HG02623 (cell line): ENCODE measurements at regions not wholly inside any gene's neighbourhood (a gene's known extent, or its start where the extent isn't known, plus 50 kb on each side); places are given as distances from the start of the nearest gene placed in this dataset.

ENCODE experiments used
- ATAC-seq: cut with Tn5 transposase; IDR thresholded peaks from one replicate; pipeline ENCODE4 v1.9.1; 2021; ENCODE audit warnings: moderate library complexity; ENCODE audit not compliant: unreplicated experiment

DNA sequence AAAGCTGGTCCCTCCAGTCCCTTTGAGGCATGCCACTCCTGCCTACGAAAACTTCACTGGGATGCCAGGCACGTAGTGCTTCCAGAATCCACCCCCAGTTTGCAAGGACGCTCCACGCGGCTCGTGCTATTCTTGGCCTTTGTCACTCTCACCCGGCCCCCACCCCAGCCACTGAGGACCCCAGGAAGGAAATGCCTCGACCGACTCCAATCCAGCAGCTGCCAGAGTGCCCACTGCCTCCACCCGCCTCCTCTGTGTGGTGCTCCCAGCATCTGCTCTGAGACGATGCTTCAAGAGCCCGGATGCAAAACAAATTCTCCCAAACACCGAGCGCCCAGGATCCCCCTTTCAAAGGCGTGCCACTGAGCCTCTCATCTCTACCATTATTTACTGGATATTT is 123.9 kb downstream of the RFLNA start:
- ATAC-seq, result no peak

DNA sequence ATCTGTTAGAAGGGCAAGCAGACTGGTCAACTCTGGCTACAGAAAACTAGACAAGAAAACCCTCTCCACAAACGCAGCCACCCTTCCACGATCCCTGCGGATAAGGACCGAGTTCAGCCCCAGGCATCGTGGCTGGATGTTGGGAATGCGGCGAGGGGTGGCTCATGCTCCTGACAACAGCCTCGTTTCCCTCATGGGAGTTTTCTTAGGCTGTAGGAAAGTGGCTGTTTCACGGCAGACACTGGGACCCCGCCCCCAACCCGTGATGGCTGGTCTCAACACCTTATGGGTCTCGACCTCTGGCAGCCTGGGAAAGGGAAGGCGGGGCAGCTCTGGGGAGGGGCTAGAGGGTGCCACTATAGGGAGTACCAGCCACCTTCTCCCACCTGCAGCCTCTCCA is 123.3 kb downstream of the RFLNA start:
- ATAC-seq, result no peak

DNA sequence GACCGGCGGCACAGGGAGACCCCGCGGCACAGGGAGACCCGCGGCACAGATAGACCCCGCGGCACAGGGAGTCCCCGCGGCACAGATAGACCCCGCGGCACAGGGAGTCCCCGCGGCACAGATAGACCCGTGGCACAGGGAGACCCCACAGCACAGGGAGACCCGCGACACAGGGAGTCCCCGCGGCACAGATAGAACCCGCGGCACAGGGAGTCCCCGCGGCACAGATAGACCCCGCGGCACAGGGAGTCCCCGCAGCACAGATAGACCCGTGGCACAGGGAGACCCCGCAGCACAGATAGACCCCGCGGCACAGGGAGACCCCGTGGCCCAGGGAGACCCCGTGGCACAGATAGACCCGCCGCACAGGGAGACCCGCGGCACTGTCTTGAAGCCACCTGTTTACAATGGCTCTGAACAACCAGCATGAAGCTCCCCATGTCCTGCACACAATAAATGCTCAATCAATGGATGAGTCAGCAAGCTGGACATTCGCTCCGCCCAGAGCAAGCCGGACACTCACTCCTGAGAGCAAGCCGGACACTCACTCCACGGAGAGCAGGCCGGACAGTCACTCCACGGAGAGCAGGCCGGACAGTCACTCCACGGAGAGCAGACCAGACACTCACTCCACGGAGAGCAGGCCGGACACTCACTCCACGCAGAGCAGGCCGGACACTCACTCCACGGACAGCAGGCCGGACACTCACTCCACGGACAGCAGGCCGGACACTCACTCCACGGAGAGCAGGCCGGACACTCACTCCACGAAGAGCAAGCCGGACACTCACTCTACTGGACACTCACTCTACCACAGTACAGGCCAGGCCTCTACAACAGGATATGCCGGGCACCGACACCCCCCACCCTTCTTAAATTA is 121.9 kb downstream of the RFLNA start:
- ATAC-seq, result no peak

DNA sequence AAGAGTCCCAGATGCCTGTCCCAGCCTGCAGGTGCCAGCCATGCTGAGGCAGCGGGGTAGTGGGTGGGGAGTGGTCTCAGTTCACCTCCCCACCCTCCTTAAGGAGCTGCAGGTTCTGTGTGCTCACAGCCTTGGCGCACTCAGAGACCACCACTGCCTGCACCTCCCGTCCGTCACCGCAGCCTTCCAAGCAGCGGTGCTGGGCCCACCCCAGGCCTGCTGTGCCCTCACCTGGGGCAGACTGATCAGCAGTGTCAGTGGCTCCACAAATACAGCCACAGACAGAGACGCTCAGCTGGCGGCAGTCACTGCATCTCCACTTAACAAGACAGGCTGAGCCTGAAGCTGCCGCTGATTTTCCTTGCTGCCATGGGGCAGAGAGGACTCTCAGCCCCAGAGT is 120.2 kb downstream of the RFLNA start:
- no peak for ATAC-seq

DNA sequence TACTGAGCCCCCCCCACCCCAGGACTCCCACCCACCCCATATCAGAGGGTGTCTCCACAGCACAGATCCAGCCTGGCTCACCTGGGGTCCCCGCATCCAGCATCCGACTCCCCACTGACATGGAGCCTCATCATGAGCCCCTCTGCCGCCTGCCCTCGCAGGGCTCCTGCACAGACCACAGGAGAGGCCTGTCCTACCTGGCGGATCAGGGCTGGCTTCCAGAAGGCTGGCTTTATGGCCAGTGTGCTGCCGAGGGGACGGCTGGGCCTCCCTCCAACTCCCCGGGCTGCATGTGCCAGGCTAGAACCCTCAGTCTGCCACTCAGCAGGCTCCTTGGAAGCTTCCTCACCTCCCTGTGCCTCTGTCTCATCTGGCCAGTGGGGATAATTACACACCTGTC is 119.0 kb downstream of the RFLNA start:
- no peak for ATAC-seq

DNA sequence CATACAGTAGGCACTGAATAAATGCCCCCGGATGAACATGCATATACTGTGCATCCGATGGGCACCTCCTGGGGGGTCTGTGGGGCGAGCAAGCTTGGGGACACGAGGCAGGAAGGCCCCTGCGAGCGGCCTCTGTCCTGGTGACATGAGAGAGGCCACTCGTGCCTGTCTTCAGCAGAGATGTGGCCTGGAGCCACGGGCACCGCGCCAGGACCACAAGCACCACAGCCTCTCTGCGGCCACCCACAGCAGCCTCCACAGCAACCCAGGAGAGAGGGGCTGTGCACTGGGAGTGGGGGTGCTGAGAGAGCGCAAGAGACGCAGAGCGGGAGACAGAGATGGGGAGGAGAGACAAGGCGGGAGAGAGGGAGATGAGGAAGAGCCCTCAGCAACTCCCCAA is 118.5 kb downstream of the RFLNA start:
- no peak for ATAC-seq

DNA sequence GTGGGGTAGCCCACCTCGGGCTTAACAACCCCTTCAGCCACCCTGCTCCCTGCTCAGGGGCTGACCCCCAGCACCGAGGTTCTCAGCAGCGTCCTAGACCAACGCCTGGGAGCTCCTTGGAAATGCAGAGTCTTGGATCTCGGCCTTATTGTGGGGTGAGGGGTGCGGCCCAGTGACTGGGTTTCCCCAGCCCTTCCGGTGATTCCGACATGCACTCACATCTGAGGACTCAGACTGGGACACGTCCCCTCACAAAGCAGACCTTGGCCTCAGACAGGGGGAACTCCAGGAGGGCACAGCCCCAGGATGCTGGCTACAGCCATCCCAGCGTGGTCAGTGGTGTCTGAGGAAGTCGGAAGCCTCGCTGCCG is 117.7 kb downstream of the RFLNA start:
- no peak for ATAC-seq

DNA sequence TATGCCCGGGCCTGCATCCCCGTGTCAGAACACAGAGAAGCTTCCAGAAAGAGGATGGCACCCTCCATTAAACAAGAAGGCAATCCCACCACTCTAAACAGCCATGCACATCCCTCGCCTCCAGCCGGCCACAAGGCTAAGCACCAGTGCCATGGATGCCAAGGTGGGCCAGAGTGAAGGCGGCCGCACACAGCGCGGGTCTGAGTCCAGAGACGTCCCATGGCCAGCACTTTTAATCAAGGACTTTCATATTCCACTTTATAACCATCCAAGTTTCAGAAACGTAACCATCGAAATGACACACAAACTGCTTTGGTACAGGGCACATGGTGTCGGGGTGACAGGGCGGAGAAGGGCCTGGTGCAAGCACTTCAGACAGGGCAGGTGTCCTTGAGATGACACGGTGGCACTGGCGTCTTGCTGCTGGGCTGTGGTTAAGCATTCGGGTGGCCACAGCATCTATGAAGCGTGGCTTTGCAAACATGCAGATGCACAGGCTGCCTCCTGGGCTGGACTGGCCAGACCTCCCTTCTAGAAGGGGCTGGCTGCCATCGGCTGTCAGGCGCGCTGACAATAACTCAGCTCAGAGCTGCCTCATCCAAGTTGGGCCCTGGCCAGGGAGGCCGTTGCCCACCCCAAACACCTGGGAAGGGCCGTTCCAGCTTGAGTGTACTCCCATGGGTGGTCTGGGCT is 117.2 kb downstream of the RFLNA start:
- no peak for ATAC-seq

DNA sequence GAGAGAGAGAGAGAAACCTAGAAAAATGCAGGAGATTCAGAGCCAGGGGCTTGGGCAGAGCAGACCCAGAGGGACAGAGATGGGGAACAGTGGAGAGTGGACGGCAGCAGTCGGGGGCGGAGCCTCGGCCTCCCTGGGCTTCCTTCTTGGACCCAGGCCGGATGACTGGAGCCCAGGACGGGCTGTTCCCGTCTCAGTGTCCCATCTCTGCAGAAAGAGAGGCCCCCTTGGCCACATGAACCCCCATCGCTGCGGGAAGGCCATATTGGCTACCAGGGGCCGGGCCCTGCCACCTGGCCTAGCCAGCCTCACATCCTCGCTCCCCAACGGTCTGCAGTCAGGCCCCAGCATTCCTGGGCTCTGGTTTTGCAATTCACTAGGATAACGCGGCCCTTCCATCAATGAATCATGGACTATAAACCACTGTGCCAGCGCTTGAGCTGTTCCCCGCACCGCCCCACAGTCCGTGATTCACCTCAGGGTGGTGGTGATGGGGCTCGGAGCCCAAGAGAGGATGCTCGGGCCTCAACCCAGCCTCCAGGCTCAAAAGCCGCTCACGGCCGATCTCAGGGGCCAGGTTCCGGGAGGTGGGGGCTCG is 116.5 kb downstream of the RFLNA start:
- ATAC-seq, result no peak

DNA sequence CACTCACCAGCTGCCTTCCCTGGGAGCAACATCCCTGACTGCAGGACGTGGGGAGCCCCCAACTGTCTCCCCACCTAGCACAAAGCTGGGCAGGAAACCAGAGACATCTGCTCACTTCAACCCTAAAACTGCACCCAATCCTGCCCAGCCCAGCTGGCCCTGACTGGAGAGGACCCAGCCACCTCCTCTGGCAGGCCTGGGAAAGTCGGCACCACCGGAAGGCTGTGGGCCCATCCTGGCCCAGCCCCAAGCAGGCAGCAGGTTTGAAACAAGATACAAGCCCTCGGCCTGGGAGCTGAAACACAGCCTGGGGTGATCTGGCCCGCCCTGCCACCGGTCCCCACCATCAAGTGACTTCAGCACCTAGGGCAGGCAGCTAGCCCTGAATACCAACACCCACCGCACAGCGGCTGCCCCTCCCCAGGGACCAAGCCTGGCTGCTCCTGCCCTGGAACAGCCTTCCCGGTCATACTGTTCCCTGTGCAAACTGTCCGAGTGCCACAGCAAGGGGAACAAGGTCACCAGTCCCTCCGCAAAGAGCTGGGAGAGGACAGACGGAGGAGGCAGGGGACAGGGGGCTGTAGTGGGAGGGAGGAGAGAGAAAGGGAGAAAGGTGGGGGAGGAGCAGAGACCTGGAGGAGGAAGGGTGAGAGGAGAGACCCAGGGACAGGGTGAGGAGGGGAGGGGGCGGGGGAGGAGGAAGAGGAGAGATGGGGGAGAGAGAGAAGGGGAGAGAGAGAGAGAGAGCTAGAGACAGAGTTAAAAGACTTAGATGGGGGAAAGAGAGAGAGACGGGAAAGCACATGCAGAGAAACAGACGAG is 115.7 kb downstream of the RFLNA start:
- no peak for ATAC-seq

DNA sequence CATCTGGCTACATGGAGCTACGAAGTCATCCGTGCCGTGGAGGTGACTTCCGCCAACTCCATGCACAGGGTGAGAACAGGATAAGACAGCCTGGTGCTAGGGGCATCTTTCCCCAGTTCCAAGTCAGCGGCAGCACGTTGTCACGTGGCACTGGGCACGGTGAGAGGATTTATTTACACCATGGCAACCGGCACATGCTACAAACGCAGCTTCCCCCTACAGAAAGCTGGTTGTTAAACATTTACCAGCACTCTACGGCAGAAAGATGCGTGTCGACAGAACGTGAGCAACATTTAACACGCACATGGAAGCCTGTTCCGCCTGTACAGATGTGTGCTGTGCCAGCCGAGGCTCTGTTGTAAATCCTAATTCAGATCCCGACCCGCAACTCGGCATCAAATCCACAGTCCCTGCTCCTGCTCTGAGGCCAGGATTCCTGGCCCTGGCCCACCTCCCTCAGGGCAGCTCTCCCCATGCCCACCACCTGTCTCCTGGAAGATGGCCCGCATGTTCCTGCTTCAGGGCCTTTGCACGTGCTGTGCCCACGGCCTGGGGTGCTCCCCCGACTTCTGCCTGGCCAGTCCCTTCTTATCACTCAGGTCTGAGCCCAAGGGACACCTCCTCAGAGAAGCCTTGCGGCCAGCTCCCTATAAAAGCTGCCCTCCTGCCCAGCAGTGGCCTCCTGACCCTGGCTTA is 114.1 kb downstream of the RFLNA start:
- ATAC-seq, result no peak

DNA sequence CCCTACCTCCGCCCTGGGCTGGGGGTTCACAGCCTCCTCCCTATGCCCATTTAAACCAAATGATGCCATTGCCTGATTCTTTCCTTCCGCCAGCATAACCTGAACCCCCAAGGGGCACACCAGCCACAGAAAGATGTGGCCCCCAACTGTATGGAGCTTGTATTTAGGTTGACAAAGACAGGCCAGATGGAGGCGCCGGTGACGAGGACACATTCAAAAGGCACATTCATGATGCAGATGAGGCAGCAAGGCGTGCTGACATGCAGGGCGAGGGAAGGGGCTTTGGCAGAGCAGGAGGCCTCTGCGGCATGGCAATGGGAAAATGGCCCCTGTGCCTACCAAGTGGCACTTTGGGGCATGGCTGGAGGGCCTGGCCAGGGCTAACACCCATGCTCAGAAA is 112.2 kb downstream of the RFLNA start:
- ATAC-seq, result no peak

DNA sequence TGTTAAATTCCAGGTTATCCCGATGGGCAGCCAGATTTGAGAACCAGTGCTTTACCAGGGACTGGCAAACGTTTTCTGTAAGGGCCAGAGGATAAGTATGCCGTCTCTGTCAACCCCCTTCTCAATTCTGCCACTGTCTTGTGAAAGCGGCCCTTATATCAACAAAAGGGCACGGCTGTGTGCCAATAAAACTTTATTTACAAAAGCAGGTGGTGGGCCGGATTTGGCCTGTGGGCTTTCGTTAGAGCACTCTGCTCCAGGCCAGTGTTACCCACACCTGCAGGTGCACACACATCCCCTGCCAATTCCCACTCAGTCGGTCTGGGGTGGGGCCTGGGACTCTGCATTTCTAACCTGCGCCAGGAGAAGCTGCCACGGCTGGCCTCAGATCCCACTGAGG is 111.2 kb downstream of the RFLNA start:
- ATAC-seq, result no peak

DNA sequence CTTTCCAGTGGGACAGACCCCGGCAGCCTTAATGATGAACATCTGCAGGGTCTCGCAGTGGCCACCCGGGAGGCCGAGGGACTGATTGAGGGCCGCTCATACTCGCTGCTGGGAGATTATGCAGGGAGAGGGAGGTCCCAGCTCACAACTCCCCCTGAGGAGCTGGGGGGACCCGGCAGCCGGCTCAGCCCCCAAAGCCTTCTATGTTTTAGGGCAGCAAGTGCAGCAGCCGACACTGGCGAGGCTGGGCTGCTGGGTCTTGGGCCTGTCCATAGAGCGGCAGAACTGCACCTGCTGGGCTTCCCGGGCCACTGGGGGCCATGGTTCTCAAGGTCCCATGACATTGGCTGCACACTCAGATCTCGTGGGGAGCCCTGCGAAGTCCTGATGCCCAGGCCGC is 110.7 kb downstream of the RFLNA start:
- ATAC-seq, result no peak

DNA sequence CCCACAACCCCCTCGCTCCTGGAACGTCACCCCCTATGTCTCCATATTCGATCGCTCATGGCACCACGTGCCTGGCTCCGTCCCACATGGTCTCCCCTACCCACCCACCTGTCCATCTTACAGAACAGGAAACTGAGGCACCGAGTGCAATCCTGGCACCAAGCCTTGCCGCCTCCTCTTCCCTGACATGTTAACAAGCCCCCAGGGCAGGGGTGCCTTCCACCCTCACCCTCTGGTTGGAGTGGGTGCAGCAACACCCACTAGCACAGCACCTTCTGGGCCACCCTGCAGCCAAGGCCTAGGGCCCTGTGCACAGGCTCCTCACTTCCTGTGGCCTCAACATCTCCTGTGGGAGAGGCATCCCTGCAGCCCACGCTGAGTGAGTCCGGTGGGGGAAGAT is 110.3 kb downstream of the RFLNA start:
- ATAC-seq, result no peak

DNA sequence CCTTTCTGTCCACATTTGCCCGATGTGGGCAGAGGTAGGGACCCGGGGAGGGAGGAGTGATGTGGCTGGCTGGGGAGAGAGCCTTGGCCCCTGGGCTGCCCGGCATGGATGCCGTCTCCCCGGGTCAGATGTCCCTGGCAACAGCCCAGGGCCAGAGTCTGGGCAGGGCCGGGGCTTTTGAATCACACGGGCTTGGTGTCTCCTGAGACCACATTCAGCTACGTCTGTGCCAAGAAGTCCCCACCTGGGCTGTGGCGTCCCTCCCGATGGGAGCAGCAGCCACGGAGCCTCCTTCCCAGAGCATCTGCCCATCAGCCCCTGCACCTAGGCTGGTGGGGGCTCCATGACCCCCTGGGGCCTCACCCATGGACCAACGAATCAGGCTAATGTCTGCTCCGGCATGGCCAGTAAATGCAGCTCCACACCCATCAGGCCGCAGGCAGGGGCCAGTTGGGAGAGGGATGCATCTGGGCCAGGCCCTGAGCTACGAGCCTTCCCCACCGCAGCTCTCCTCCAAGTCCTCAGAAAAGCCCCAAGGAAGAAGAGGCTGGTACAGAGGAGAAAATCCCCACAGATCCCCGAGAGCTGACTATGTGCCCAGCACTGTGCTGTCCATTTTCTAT is 109.4 kb downstream of the RFLNA start:
- no peak for ATAC-seq

DNA sequence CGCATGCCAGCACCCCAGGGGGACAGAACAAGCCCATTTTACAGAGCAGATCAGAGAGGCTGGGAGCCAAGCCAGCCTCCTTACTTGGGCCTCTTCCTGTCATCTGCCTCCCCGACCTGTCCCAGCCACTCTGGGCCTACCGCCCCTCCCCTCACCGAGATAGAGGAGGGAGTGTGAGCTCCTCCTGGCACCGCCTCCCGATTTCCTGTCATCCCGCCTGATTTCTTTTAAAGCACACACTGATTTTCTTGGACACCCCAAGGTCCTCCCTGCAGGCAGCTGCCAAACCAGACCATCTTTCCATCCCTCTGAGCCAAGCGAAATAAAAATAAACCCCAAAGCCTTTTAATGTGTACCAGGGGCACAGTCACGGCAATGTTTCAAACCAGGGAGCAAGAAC is 108.4 kb downstream of the RFLNA start:
- ATAC-seq, result no peak

DNA sequence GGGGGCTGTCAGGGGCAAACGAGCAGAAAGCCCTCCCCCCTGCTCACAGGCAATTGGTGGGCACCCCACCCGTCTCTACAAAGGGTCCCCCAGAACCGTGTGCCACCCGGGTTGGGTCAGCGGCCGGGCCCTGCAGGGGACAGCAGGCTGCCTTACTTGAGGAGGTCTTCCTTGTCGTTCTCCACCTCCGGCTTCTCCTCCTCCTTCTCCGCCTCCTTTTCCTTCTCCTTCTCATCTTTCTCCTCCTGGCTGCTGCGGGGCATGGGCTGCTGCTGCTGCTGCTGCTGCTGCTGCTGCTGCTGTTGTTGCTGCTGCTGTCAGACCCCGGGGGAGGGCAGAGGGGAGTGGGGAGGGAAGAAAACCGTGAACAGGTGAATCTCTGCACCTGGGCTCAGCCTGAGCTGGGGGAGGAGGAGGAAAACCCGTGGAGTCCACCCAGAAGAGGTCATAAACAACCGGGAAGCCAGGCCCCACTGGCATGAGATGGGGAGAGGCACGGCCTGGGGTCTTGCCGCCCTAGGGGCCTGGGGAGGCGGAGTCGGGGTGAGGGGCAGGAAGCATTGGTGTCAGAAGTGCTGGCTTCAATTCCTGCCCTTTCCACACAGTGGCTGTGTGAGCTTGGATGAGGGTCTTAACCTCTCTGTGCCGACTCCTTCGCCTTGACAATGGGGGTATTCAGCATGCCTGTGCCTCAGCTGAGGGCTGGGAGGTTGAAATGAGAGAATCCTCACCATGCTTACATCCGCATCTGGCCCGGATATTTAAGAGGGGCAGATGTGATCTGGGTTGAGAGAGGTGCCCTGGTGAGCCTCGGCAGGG is 107.6 kb downstream of the RFLNA start:
- ATAC-seq, result no peak

DNA sequence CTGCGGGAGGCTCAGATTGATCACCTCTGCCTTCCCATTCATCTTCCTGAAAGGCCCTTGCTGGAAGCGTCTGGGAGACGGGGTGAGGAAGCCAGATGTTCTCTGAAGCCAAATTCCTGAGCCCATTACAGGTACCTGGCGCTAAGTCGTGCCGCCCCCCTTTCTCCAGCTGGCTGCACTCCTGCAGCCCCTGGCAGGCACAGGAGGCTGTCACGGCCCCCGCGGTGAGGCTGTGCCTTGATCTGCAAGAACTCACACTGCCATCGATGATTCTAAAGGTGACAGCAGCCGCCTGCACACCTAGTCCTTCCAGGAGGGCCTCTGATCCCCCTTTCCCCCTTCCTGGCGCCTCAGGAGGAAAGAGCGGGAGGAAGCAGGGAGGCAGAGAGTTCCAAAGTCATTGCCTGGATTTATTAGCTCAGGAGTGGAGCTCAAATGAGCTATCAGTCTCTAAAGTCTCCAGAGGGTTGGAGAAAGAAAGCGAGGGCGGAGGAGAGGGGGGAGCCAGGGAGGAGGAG is 106.9 kb downstream of the RFLNA start:
- no peak for ATAC-seq
